ENCODE measurements at regions not wholly inside any gene's neighbourhood (a gene's known extent, or its start where the extent isn't known, plus 50 kb on each side); places are given as distances from the start of the nearest gene placed in this dataset.

- no peak for DNase-seq
- no peaks in the 10 kb centered on the region for H3K4me1 ChIP-seq (ENCODE audit: control insufficient read depth in 5 of 5, insufficient read depth in 5 of 5, low read length in 5 of 5)
- no peak for TF ChIP-seq CTCF (IDR thresholded peaks at IDR 0.05; ENCODE audit: control extremely low read depth, extremely low read depth)
- H3K27ac ChIP-seq (ENCODE audit: low read depth in 1 of 2, low read length in 1 of 2) = no peak overlapping the region
- H3K9me3 ChIP-seq (ENCODE audit: control insufficient read depth in 4 of 4, insufficient read depth in 3 of 4, low read length in 3 of 4) = no peaks in the 10 kb centered on the region
- H3K9ac ChIP-seq (ENCODE audit: insufficient read depth in 1 of 2, low read length in 2 of 2) = no peak overlapping the region
- no peak overlapping the region for H3K4me3 ChIP-seq
- H3K36me3 ChIP-seq (ENCODE audit: control insufficient read depth in 4 of 4, insufficient read depth in 4 of 4, low read length in 4 of 4) = no peaks in the 10 kb centered on the region
- H3K27me3 ChIP-seq (ENCODE audit: control insufficient read depth in 3 of 3, insufficient read depth in 3 of 3, low read length in 2 of 3) = no peaks in the 10 kb centered on the region
- 81 to 90% methylated on average over 3 of the region's 3 CpGs for WGBS, 2 donors
- no peak for ATAC-seq (ENCODE audit: insufficient read depth, low FRiP score)
Observed at GRCh38 chr7:85641331-85641730, 454.5 kb upstream of the SEMA3D start.

- Histone ChIP-seq H3K4me1 (ENCODE audit: control insufficient read depth in 5 of 5, insufficient read depth in 5 of 5, low read length in 5 of 5) (no peaks in the 10 kb centered on the region), H3K27ac (ENCODE audit: low read depth in 1 of 2, low read length in 1 of 2) (no peak overlapping the region), H3K36me3 (ENCODE audit: control insufficient read depth in 4 of 4, insufficient read depth in 4 of 4, low read length in 4 of 4) (no peaks in the 10 kb centered on the region), H3K9ac (ENCODE audit: insufficient read depth in 1 of 2, low read length in 2 of 2) (no peak overlapping the region), H3K4me3 (no peak overlapping the region), H3K9me3 (ENCODE audit: control insufficient read depth in 4 of 4, insufficient read depth in 3 of 4, low read length in 3 of 4) (no peaks in the 10 kb centered on the region), H3K27me3 (ENCODE audit: control insufficient read depth in 3 of 3, insufficient read depth in 3 of 3, low read length in 2 of 3) (no peaks in the 10 kb centered on the region)
- 68 to 72% methylated on average over 1 of the region's 1 CpG for WGBS, 2 donors
- ATAC-seq (ENCODE audit: insufficient read depth, low FRiP score) (no peak), DNase-seq (no peak)
- no peak for TF ChIP-seq CTCF (IDR thresholded peaks at IDR 0.05; ENCODE audit: control extremely low read depth, extremely low read depth)
Observed at GRCh38 chr7:85638394-85638793, 451.5 kb upstream of the SEMA3D start.

GRCh38 chr7:85634951-85635350 is 448.1 kb upstream of the SEMA3D start:
- DNase-seq = no peak
- H3K4me1 ChIP-seq (ENCODE audit: control insufficient read depth in 5 of 5, insufficient read depth in 5 of 5, low read length in 5 of 5) = no peaks in the 10 kb centered on the region
- no peak overlapping the region for H3K27ac ChIP-seq (ENCODE audit: low read depth in 1 of 2, low read length in 1 of 2)
- no peaks in the 10 kb centered on the region for H3K9me3 ChIP-seq (ENCODE audit: control insufficient read depth in 4 of 4, insufficient read depth in 3 of 4, low read length in 3 of 4)
- no peak for ATAC-seq (ENCODE audit: insufficient read depth, low FRiP score)
- H3K36me3 ChIP-seq (ENCODE audit: control insufficient read depth in 4 of 4, insufficient read depth in 4 of 4, low read length in 4 of 4) = no peaks in the 10 kb centered on the region
- no peak overlapping the region for H3K4me3 ChIP-seq
- H3K9ac ChIP-seq (ENCODE audit: insufficient read depth in 1 of 2, low read length in 2 of 2) = no peak overlapping the region
- 71 to 84% methylated on average over 2 of the region's 2 CpGs for WGBS, 2 donors
- TF ChIP-seq CTCF (IDR thresholded peaks at IDR 0.05; ENCODE audit: control extremely low read depth, extremely low read depth) = no peak
- no peaks in the 10 kb centered on the region for H3K27me3 ChIP-seq (ENCODE audit: control insufficient read depth in 3 of 3, insufficient read depth in 3 of 3, low read length in 2 of 3)

- TF ChIP-seq CTCF (IDR thresholded peaks at IDR 0.05; ENCODE audit: control extremely low read depth, extremely low read depth) = no peak
- DNase-seq (no peak), ATAC-seq (ENCODE audit: insufficient read depth, low FRiP score) (no peak)
- 32 to 52% methylated on average over 1 of the region's 1 CpG for WGBS, 2 donors
- H3K9me3 ChIP-seq (ENCODE audit: control insufficient read depth in 4 of 4, insufficient read depth in 3 of 4, low read length in 3 of 4) = no peaks in the 10 kb centered on the region
- no peak overlapping the region for H3K27ac ChIP-seq (ENCODE audit: low read depth in 1 of 2, low read length in 1 of 2)
- H3K36me3 ChIP-seq (ENCODE audit: control insufficient read depth in 4 of 4, insufficient read depth in 4 of 4, low read length in 4 of 4) = no peaks in the 10 kb centered on the region
- no peaks in the 10 kb centered on the region for H3K27me3 ChIP-seq (ENCODE audit: control insufficient read depth in 3 of 3, insufficient read depth in 3 of 3, low read length in 2 of 3)
- no peaks in the 10 kb centered on the region for H3K4me1 ChIP-seq (ENCODE audit: control insufficient read depth in 5 of 5, insufficient read depth in 5 of 5, low read length in 5 of 5)
- no peak overlapping the region for H3K4me3 ChIP-seq
- H3K9ac ChIP-seq (ENCODE audit: insufficient read depth in 1 of 2, low read length in 2 of 2) = no peak overlapping the region
Observed at GRCh38 chr7:85630904-85631600, 444.2 kb upstream of the SEMA3D start.
